Heart left ventricle (tissue), 16 donors: ENCODE measurements at regions not wholly inside any gene's neighbourhood (a gene's known extent, or its start where the extent isn't known, plus 50 kb on each side); places are given as distances from the start of the nearest gene placed in this dataset.

ENCODE experiments used
- ATAC-seq, 4 donors: fragments of 200-7000 bp; cut with Tn5 transposase; one replicate each; pipeline ENCODE4 v1.9.1; 2020 to 2022; ENCODE audit warnings: moderate library complexity in 4 of 4, mild to moderate bottlenecking in 3 of 4, moderate number of reproducible peaks in 1 of 4
- DNase-seq, 5 donors: peaks; one replicate each; pipeline ENCODE4 v3.0.0-alpha.2; 2020
- H3K27ac ChIP-seq, 12 donors: fragments of 200-600 bp; sonication (generic) in 4 of 12; one replicate each; pipeline versions ENCODE4 v1.5.0 to v1.8.0; 2016 to 2022; ENCODE audit warnings: mild to moderate bottlenecking in 2 of 12
- H3K27me3 ChIP-seq, 9 donors: fragments of 200-600 bp; sonication (generic) in 2 of 9; one replicate each; pipeline versions ENCODE4 v1.5.1 to v1.8.0; 2016 to 2022; ENCODE audit warnings: mild to moderate bottlenecking in 3 of 9
- H3K36me3 ChIP-seq, 9 donors: fragments of 200-600 bp; sonication (generic) in 2 of 9; one replicate each; pipeline versions ENCODE4 v1.5.0 to v1.8.0; 2018 to 2022; ENCODE audit warnings: mild to moderate bottlenecking in 2 of 9
- H3K4me1 ChIP-seq, 12 donors: fragments of 200-600 bp; sonication (generic) in 4 of 12; one replicate each; pipeline versions ENCODE4 v1.5.0 to v1.8.0; 2016 to 2022; ENCODE audit warnings: mild to moderate bottlenecking in 3 of 12
- H3K4me3 ChIP-seq, 12 donors: fragments of 200-600 bp; sonication (generic) in 4 of 12; one replicate each; pipeline versions ENCODE4 v1.5.0 to v1.8.0; 2017 to 2022; ENCODE audit warnings: mild to moderate bottlenecking in 9 of 12, moderate library complexity in 4 of 12
- H3K9me3 ChIP-seq, 12 donors: fragments of 200-600 bp; sonication (generic) in 4 of 12; one replicate each; pipeline versions ENCODE4 v1.5.0 to v1.8.0; 2016 to 2022; ENCODE audit warnings: mild to moderate bottlenecking in 1 of 12
- CTCF ChIP-seq, 12 donors: fragments of 200-600 bp; sonication (generic) in 4 of 12; IDR thresholded peaks; one replicate each; pipeline versions ENCODE4 v1.5.0 to v1.8.0; 2018 to 2022; ENCODE audit warnings: antibody characterized with exemption in 12 of 12, mild to moderate bottlenecking in 5 of 12
- POLR2A ChIP-seq, 2 donors: fragments of 450-650 bp; IDR thresholded peaks; one replicate each; pipeline ENCODE4 v1.6.1; 2017; ENCODE audit warnings: antibody characterized with exemption in 2 of 2, mild to moderate bottlenecking in 2 of 2, moderate library complexity in 2 of 2
- WGBS, 4 donors: extraction: QIAGEN DNeasy Blood & Tissue Kit in 2 of 4; methylation state at CpG; one replicate each; pipeline versions ENCODE4 v1.1.5 to v1.1.7; 2013 to 2018; 5-methylcytosine and 5-hydroxymethylcytosine counted together
- intact Hi-C, 10 donors: fragments of 100-400 bp; cut with DNase I; formaldehyde crosslinking; loops; one replicate each; pipeline versions ENCODE4 v1.11.1 to v1.14.2; 2022
- donor health status: ischemic (EF 13 %, LVEDD 7.1; RV severe dilation, severe dysfunction).
- donor health status: healthy with polysubstance abuse.
- donor health status: DM: no; HTN: yes; CAD: no.
- donor health status: DM: no; HTN: no; CAD: no.
- donor health status: ischemic (EF 25% LVEDD 6.9; RV normal size, moderate dysfunction).
- donor health status: ischemic (EF 25% LVEDD 5.7; RV mildly dilated, moderate dysfunction).
- donor health status: healthy.
- donor health status: DM: yes; HTN: yes; CAD: no.
- donor health status: ischemic (EF 35%, LVEDD 5.7; RV mildly dilated, moderate dysfunction).
- donor health status: nonischemic (EF 11% LVEDD 7.7; RV severe dilation, severe dysfunction).
- donor health status: DM: yes; HTN: yes; CAD: no.
- donor health status: PGD.
- donor health status: ischemic (EF 29% LVEDD 5.4; RV normal size, mild dysfunction).
- donor health status: nonischemic (EF 23%, LVEDD 6.1; RV moderate dilation, normal function).

- Histone ChIP-seq H3K9me3 (no peaks in the 10 kb centered on the region), H3K4me1 (peaks cover 0 to 17% (median 0%) of the 10 kb centered on the region in 12 donors), H3K36me3 (no peaks in the 10 kb centered on the region), H3K27ac (no peak overlapping the region), H3K4me3 (no peak overlapping the region), H3K27me3 (no peaks in the 10 kb centered on the region)
- WGBS, 4 donors = 60 to 76% (median 63%) methylated on average over 1 of the region's 1 CpG
- DNase-seq (no peak), ATAC-seq (no peak)
- TF ChIP-seq POLR2A (IDR thresholded peaks at IDR 0.05) = no peak
- intact Hi-C loops = no loop called here
These were observed 238.5 kb upstream of the STARD13 start for GRCh38 chr13:33524086-33524485.

GRCh38 chr13:33525763-33526162, 240.2 kb upstream of the STARD13 start:
- DNase-seq (no peak), ATAC-seq (no peak)
- H3K4me1 ChIP-seq = peaks cover 0 to 15% (median 0%) of the 10 kb centered on the region in 12 donors
- WGBS, 4 donors = 65 to 76% (median 72%) methylated on average over 4 of the region's 4 CpGs
- no peak for TF ChIP-seq CTCF (IDR thresholded peaks at IDR 0.05)
- no peak for TF ChIP-seq POLR2A (IDR thresholded peaks at IDR 0.05)
- no peaks in the 10 kb centered on the region for H3K36me3 ChIP-seq
- intact Hi-C loops = no loop called here
- H3K27ac ChIP-seq = no peak overlapping the region
- no peaks in the 10 kb centered on the region for H3K9me3 ChIP-seq
- H3K27me3 ChIP-seq = no peaks in the 10 kb centered on the region
- no peak overlapping the region for H3K4me3 ChIP-seq

- no peak for ATAC-seq
- no peak for DNase-seq
- no peaks in the 10 kb centered on the region for H3K9me3 ChIP-seq
- no peak overlapping the region for H3K27ac ChIP-seq
- H3K36me3 ChIP-seq = no peaks in the 10 kb centered on the region
- H3K4me1 ChIP-seq = peaks cover 0 to 15% (median 0%) of the 10 kb centered on the region in 12 donors
- no peak overlapping the region for H3K4me3 ChIP-seq
- no peaks in the 10 kb centered on the region for H3K27me3 ChIP-seq
- intact Hi-C loops = no loop called here
- TF ChIP-seq POLR2A (IDR thresholded peaks at IDR 0.05) (no peak), CTCF (IDR thresholded peaks at IDR 0.05) (no peak)
- WGBS, 4 donors = 87 to 91% (median 90%) methylated on average over 3 of the region's 3 CpGs
These were observed 241.2 kb upstream of the STARD13 start for GRCh38 chr13:33526718-33527117.

- no peak for ATAC-seq
- Histone ChIP-seq H3K4me1 (peaks cover 0 to 12% (median 0%) of the 10 kb centered on the region in 12 donors), H3K27ac (no peak overlapping the region), H3K9me3 (no peaks in the 10 kb centered on the region), H3K4me3 (no peak overlapping the region), H3K36me3 (no peaks in the 10 kb centered on the region), H3K27me3 (no peaks in the 10 kb centered on the region)
- 88 to 92% (median 89%) methylated on average over 2 of the region's 2 CpGs for WGBS, 4 donors
- no peak for DNase-seq
- intact Hi-C loops = no loop called here
- no peak for TF ChIP-seq CTCF (IDR thresholded peaks at IDR 0.05)
- TF ChIP-seq POLR2A (IDR thresholded peaks at IDR 0.05) = no peak
These were observed 243.3 kb upstream of the STARD13 start for GRCh38 chr13:33528896-33529295.

DNA sequence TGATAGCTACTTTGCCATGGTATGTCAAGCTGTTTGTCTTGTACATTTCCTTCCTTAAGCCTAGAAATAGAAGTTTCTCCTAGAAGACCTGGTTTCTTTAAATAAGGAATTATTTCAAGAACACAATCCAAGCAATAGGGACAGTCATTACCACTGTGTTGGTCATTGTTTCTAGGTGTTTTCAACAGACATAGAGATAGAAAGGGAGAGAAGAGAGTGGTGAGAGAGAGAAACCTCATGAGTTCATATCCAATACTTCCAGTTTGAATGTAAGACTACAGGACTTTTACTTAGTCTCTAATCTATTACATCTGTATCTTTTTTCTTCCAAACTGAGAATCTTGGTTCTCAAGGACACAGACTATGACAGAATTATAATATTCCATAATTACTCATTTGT, 245.9 kb upstream of the STARD13 start:
- Histone ChIP-seq H3K4me1 (peaks cover 0 to 12% (median 0%) of the 10 kb centered on the region in 12 donors), H3K36me3 (no peaks in the 10 kb centered on the region), H3K4me3 (no peak overlapping the region), H3K27me3 (no peaks in the 10 kb centered on the region), H3K27ac (no peak overlapping the region), H3K9me3 (no peaks in the 10 kb centered on the region)
- no peak for ATAC-seq
- no peak for TF ChIP-seq POLR2A (IDR thresholded peaks at IDR 0.05)
- no peak for TF ChIP-seq CTCF (IDR thresholded peaks at IDR 0.05)
- no peak for DNase-seq
- intact Hi-C loops = loop anchor here in 2 of 10 donors (10.0 kb wide), 2 partner anchors 397 to 417 kb away; no protein-coding TSS in a partner anchor
